ENCODE measurements at regions not wholly inside any gene's neighbourhood (a gene's known extent, or its start where the extent isn't known, plus 50 kb on each side); places are given as distances from the start of the nearest gene placed in this dataset.

- DNase-seq, result no peak
Measured at GRCh38 chr3:127108796-127109195, 84.1 kb upstream of the PRR23E start.

- DNase-seq, result no peak
Measured at GRCh38 chr3:127110982-127111693, 81.8 kb upstream of the PRR23E start.

GRCh38 chr3:127112796-127113570 is 79.9 kb upstream of the PRR23E start:
- no peak for DNase-seq

- no peak for DNase-seq
Measured at GRCh38 chr3:127113571-127113891, 79.4 kb upstream of the PRR23E start.

GRCh38 chr3:127114337-127115070 is 78.4 kb upstream of the PRR23E start:
- no peak for DNase-seq

- DNase-seq, result no peak
Measured at GRCh38 chr3:127115691-127116351, 77.1 kb upstream of the PRR23E start.

- no peak for DNase-seq
Measured at GRCh38 chr3:127118366-127118765, 74.6 kb upstream of the PRR23E start.

- no peak for DNase-seq
Measured at GRCh38 chr3:127119693-127120464, 73.1 kb upstream of the PRR23E start.

GRCh38 chr3:127120851-127121647 is 71.9 kb upstream of the PRR23E start:
- no peak for DNase-seq

GRCh38 chr3:127121885-127122284 is 71.0 kb upstream of the PRR23E start:
- no peak for DNase-seq

- no peak for DNase-seq
Measured at GRCh38 chr3:127123533-127123932, 69.4 kb upstream of the PRR23E start.

GRCh38 chr3:127124120-127124519 is 68.8 kb upstream of the PRR23E start:
- DNase-seq, result no peak

GRCh38 chr3:127131424-127132170 is 61.3 kb upstream of the PRR23E start:
- no peak for DNase-seq

- no peak for DNase-seq
Measured at GRCh38 chr3:127132876-127133275, 60.1 kb upstream of the PRR23E start.

- DNase-seq, result no peak
Measured at GRCh38 chr3:127133971-127134370, 59.0 kb upstream of the PRR23E start.

GRCh38 chr3:127134466-127134865 is 58.5 kb upstream of the PRR23E start:
- DNase-seq, result no peak

- DNase-seq, result no peak
Measured at GRCh38 chr3:127134887-127135240, 58.1 kb upstream of the PRR23E start.

- no peak for DNase-seq
Measured at GRCh38 chr3:127135241-127136023, 57.5 kb upstream of the PRR23E start.

GRCh38 chr3:127136024-127136600 is 56.8 kb upstream of the PRR23E start:
- DNase-seq, result no peak

- DNase-seq, result no peak
Measured at GRCh38 chr3:127136706-127137105, 56.2 kb upstream of the PRR23E start.
